Type B pancreatic cell (in vitro differentiated cells): ENCODE measurements at regions not wholly inside any gene's neighbourhood (a gene's known extent, or its start where the extent isn't known, plus 50 kb on each side); places are given as distances from the start of the nearest gene placed in this dataset.

Source experiments
- DNase-seq: peaks from one replicate; pipeline ENCODE4 v3.0.0; 2021; ENCODE audit warnings: mixed read lengths; ENCODE audit not compliant: unreplicated experiment; ENCODE audit errors: extremely low spot score
- H3K27ac Mint-ChIP-seq: 2 replicates; pipeline ENCODE4 v1.8.0; 2021; ENCODE audit warnings: mild to moderate bottlenecking, mixed read lengths
- H3K27me3 Mint-ChIP-seq: 2 replicates; pipeline ENCODE4 v1.8.0; 2021; ENCODE audit warnings: mixed read lengths
- H3K36me3 Mint-ChIP-seq: 2 replicates; pipeline ENCODE4 v1.8.0; 2021; ENCODE audit warnings: mixed read lengths
- H3K4me1 Mint-ChIP-seq: one replicate; pipeline ENCODE4 v1.8.0; 2021; ENCODE audit warnings: mixed read lengths; ENCODE audit not compliant: unreplicated experiment
- H3K4me3 Mint-ChIP-seq: 2 replicates; pipeline ENCODE4 v1.8.0; 2021; ENCODE audit warnings: mild to moderate bottlenecking, mixed read lengths
- H3K9me3 Mint-ChIP-seq: 2 replicates; pipeline ENCODE4 v1.8.0; 2021; ENCODE audit warnings: mixed read lengths
- TF ChIP-seq, protein P1 (sequence below): fragments of 200-600 bp; sonication (generic); conservative IDR thresholded peaks from 2 replicates; pipeline ENCODE4 v1.5.0; 2021; ENCODE audit warnings: antibody characterized with exemption, mild to moderate bottlenecking

- Mint-ChIP-seq H3K4me3 (no peak overlapping the region), H3K36me3 (no peaks in the 10 kb centered on the region), H3K4me1 (no peaks in the 10 kb centered on the region), H3K27me3 (peaks cover 2% of the 10 kb centered on the region), H3K27ac (no peak overlapping the region), H3K9me3 (no peaks in the 10 kb centered on the region)
- no peak for DNase-seq
- TF ChIP-seq, protein P1, sequence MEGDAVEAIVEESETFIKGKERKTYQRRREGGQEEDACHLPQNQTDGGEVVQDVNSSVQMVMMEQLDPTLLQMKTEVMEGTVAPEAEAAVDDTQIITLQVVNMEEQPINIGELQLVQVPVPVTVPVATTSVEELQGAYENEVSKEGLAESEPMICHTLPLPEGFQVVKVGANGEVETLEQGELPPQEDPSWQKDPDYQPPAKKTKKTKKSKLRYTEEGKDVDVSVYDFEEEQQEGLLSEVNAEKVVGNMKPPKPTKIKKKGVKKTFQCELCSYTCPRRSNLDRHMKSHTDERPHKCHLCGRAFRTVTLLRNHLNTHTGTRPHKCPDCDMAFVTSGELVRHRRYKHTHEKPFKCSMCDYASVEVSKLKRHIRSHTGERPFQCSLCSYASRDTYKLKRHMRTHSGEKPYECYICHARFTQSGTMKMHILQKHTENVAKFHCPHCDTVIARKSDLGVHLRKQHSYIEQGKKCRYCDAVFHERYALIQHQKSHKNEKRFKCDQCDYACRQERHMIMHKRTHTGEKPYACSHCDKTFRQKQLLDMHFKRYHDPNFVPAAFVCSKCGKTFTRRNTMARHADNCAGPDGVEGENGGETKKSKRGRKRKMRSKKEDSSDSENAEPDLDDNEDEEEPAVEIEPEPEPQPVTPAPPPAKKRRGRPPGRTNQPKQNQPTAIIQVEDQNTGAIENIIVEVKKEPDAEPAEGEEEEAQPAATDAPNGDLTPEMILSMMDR: no peak
These were observed 556.1 kb upstream of the TENM3 start for GRCh38 chr4:181687116-181687515.

- Mint-ChIP-seq H3K4me1 (no peaks in the 10 kb centered on the region), H3K4me3 (no peak overlapping the region), H3K9me3 (no peaks in the 10 kb centered on the region), H3K27ac (no peak overlapping the region), H3K36me3 (no peaks in the 10 kb centered on the region), H3K27me3 (peaks cover 2% of the 10 kb centered on the region)
- TF ChIP-seq, protein P1: no peak
- DNase-seq: no peak
These were observed 554.8 kb upstream of the TENM3 start for GRCh38 chr4:181688432-181688831.

GRCh38 chr4:181688872-181689271, 554.3 kb upstream of the TENM3 start:
- TF ChIP-seq, protein P1: no peak
- Mint-ChIP-seq H3K4me3 (no peak overlapping the region), H3K27me3 (peaks cover 2% of the 10 kb centered on the region), H3K9me3 (no peaks in the 10 kb centered on the region), H3K27ac (no peak overlapping the region), H3K36me3 (no peaks in the 10 kb centered on the region), H3K4me1 (no peaks in the 10 kb centered on the region)
- DNase-seq: no peak

DNA sequence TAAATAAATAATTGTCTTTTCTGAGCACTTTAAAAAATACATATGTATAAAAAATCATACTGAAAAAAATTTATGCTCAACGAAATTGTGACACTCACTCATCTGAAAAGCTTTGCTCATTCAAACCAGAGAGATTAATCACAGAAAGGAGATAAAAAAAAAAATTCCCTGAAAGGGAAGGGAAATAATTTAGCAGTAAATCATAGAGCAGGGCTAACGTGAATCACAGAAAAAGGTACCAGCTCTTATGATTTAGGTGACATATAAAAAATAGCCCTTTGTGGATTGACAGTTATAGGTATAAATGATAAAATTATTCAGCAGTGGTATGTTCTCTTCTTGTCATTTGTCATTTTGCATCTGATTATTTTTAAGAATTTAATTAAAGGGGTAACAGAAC, 552.7 kb upstream of the TENM3 start:
- DNase-seq: no peak
- Mint-ChIP-seq H3K27me3 (peaks cover 2% of the 10 kb centered on the region), H3K4me1 (no peaks in the 10 kb centered on the region), H3K4me3 (no peak overlapping the region), H3K27ac (no peak overlapping the region), H3K9me3 (no peaks in the 10 kb centered on the region), H3K36me3 (no peaks in the 10 kb centered on the region)
- TF ChIP-seq, protein P1: no peak

GRCh38 chr4:181692965-181693364, 550.2 kb upstream of the TENM3 start:
- Mint-ChIP-seq H3K4me3 (no peak overlapping the region), H3K27me3 (no peaks in the 10 kb centered on the region), H3K9me3 (no peaks in the 10 kb centered on the region), H3K36me3 (no peaks in the 10 kb centered on the region), H3K4me1 (no peaks in the 10 kb centered on the region), H3K27ac (no peak overlapping the region)
- TF ChIP-seq, protein P1: no peak
- DNase-seq: no peak

- Mint-ChIP-seq H3K27me3 (no peaks in the 10 kb centered on the region), H3K9me3 (no peaks in the 10 kb centered on the region), H3K4me3 (no peak overlapping the region), H3K4me1 (no peaks in the 10 kb centered on the region), H3K36me3 (no peaks in the 10 kb centered on the region), H3K27ac (no peak overlapping the region)
- DNase-seq: no peak
- TF ChIP-seq, protein P1: no peak
These were observed 549.7 kb upstream of the TENM3 start for GRCh38 chr4:181693517-181693916.
